Upper lobe of left lung (tissue), 6 donors: ENCODE measurements at regions not wholly inside any gene's neighbourhood (a gene's known extent, or its start where the extent isn't known, plus 50 kb on each side); places are given as distances from the start of the nearest gene placed in this dataset.
A peak's percentile ranks its signal among the peaks of the same experiment; 100 is the strongest.

Source experiments
- ATAC-seq, 2 donors: fragments of 200-7000 bp; cut with Tn5 transposase; one replicate each; pipeline ENCODE4 v1.9.1; 2022; ENCODE audit warnings: mild to moderate bottlenecking in 2 of 2, moderate library complexity in 2 of 2; ENCODE audit not compliant: low FRiP score in 2 of 2
- DNase-seq, 2 donors: peaks; one replicate each; pipeline ENCODE4 v3.0.0-alpha.2; 2019 to 2020
- H3K27ac ChIP-seq, 4 donors: fragments of 200-600 bp; sonication (generic); one replicate each; pipeline ENCODE4 v1.5.1; 2016 to 2019
- H3K27me3 ChIP-seq, 4 donors: fragments of 200-600 bp; sonication (generic); one replicate each; pipeline ENCODE4 v1.5.1; 2017 to 2019
- H3K36me3 ChIP-seq, 4 donors: fragments of 200-600 bp; sonication (generic); one replicate each; pipeline ENCODE4 v1.5.1; 2016 to 2019
- H3K4me1 ChIP-seq, 4 donors: fragments of 200-600 bp; sonication (generic); one replicate each; pipeline ENCODE4 v1.5.1; 2018 to 2019
- H3K4me3 ChIP-seq, 4 donors: fragments of 200-600 bp; sonication (generic); one replicate each; pipeline ENCODE4 v1.5.1; 2017 to 2019; ENCODE audit warnings: mild to moderate bottlenecking in 2 of 4, moderate library complexity in 1 of 4
- H3K9me3 ChIP-seq, 4 donors: fragments of 200-600 bp; sonication (generic); one replicate each; pipeline ENCODE4 v1.5.1; 2018 to 2019
- EP300 ChIP-seq, 4 donors: sonication (generic); formaldehyde crosslinking; IDR thresholded peaks; one replicate each; pipeline ENCODE4 v1.5.1; 2017; ENCODE audit warnings: antibody characterized with exemption in 4 of 4, control low read depth in 2 of 4
- POLR2A ChIP-seq, 4 donors: fragments of 450-650 bp; IDR thresholded peaks; one replicate each; pipeline ENCODE4 v1.5.1; 2016 to 2017; ENCODE audit warnings: antibody characterized with exemption in 4 of 4, mild to moderate bottlenecking in 2 of 4
- POLR2AphosphoS5 ChIP-seq, 2 donors: sonication (generic); formaldehyde crosslinking; IDR thresholded peaks; one replicate each; pipeline ENCODE4 v1.5.1; 2017; ENCODE audit warnings: antibody characterized with exemption in 2 of 2
- WGBS, 2 donors: methylation state at CpG; one replicate each; pipeline ENCODE4 v1.1.5; 2017 to 2018; 5-methylcytosine and 5-hydroxymethylcytosine counted together
- TF ChIP-seq, protein P1 (sequence below), 6 experiments: fragments of 450-650 bp in 4 of 6; fragments of 200-600 bp in 2 of 6; sonication (generic) in 2 of 6; IDR thresholded peaks; one replicate each; pipeline ENCODE4 v1.5.1; 2016 to 2019; ENCODE audit warnings: antibody characterized with exemption in 6 of 6
- donor health status: DM: no; HTN: no; CAD: no; lungs with moderate emphysema.
- donor health status: DM: no; HTN: yes; CAD: no; lungs with severe emphysema.

DNA sequence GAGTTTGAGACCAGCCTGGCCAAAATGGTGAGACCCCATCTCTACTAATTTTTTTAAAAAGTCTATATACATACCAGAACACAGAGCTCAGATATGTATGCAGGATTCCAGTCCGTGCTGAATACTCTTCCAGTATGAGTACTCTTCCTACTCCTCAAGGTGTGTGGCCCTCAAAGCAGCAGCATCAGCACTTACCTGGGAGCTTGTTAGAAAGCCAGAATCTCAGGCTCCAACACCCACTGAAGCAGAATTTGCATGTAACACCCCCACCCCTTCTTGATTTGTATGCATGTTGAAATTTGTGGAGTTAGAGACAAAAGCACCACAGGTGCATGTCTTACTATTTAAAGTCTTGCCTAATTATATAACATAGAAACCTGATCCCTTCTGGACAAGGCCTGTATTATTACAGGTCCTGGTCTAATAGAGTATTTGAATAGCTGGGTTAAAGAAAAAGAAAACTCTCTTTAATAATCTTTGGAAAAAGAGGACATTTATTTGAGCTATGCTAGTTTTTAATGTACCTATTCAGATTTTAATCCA is 50.3 kb upstream of the NFE2L2 start:
- TF ChIP-seq POLR2A (IDR thresholded peaks at IDR 0.05) (no peak), EP300 (IDR thresholded peaks at IDR 0.05) (no peak), POLR2AphosphoS5 (IDR thresholded peaks at IDR 0.05) (no peak)
- TF ChIP-seq, protein P1, sequence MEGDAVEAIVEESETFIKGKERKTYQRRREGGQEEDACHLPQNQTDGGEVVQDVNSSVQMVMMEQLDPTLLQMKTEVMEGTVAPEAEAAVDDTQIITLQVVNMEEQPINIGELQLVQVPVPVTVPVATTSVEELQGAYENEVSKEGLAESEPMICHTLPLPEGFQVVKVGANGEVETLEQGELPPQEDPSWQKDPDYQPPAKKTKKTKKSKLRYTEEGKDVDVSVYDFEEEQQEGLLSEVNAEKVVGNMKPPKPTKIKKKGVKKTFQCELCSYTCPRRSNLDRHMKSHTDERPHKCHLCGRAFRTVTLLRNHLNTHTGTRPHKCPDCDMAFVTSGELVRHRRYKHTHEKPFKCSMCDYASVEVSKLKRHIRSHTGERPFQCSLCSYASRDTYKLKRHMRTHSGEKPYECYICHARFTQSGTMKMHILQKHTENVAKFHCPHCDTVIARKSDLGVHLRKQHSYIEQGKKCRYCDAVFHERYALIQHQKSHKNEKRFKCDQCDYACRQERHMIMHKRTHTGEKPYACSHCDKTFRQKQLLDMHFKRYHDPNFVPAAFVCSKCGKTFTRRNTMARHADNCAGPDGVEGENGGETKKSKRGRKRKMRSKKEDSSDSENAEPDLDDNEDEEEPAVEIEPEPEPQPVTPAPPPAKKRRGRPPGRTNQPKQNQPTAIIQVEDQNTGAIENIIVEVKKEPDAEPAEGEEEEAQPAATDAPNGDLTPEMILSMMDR (IDR thresholded peaks at IDR 0.05) = no peak
- Histone ChIP-seq H3K4me1 (no peaks in the 10 kb centered on the region), H3K9me3 (no peaks in the 10 kb centered on the region), H3K27ac (no peak overlapping the region), H3K36me3 (no peaks in the 10 kb centered on the region), H3K27me3 (no peaks in the 10 kb centered on the region), H3K4me3 (no peak overlapping the region)
- DNase-seq = no peak
- 67 to 78% methylated on average over 1 of the region's 1 CpG for WGBS, 2 donors
- ATAC-seq = peak in 1 of 2 donors; percentile 17

DNA sequence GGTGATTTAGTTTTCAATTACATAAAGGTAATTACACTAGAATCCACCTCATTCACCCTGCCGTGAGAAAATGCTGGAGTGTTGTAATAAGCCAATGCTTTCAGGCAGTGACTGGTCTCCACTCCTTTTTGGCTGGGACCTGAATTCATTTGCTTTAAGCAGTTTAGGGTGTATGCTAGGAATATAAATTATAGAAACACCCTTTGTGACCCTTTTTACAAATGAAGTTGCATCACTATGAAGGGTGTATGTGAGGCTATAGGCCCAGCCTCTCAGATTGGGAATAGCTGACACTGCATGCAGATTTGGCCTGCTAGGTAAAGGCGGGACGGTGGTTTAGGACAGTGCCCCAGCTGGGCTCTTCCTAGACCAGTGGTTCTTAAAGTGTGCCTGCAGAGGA is 50.8 kb upstream of the NFE2L2 start:
- no peak for DNase-seq
- no peak for ATAC-seq
- no peaks in the 10 kb centered on the region for H3K9me3 ChIP-seq
- no peak overlapping the region for H3K27ac ChIP-seq
- H3K4me3 ChIP-seq = no peak overlapping the region
- 81 to 91% methylated on average over 3 of the region's 3 CpGs for WGBS, 2 donors
- no peaks in the 10 kb centered on the region for H3K4me1 ChIP-seq
- H3K27me3 ChIP-seq = no peaks in the 10 kb centered on the region
- H3K36me3 ChIP-seq = no peaks in the 10 kb centered on the region
- TF ChIP-seq, protein P1 (IDR thresholded peaks at IDR 0.05) = no peak
- TF ChIP-seq EP300 (IDR thresholded peaks at IDR 0.05) (no peak), POLR2AphosphoS5 (IDR thresholded peaks at IDR 0.05) (no peak), POLR2A (IDR thresholded peaks at IDR 0.05) (no peak)

DNA sequence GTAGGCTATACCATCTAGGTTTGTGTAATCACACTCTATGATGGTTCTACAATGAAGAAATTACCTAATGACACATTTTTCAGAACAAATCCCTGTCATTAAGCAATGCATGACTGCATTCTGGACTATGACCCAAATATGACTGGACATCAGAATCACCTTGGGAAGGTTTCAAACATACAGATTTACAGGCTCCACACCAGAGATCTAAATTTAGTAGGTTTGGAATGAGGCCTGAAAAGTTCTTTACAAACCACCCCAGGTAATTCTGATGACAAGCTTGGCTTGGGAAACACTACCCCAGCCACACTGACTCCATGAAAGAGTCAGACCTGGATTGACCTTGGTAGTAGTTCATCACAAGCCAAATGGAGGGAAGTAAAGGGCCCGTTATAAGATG is 52.2 kb upstream of the NFE2L2 start:
- Histone ChIP-seq H3K4me3 (no peak overlapping the region), H3K36me3 (no peaks in the 10 kb centered on the region), H3K27ac (no peak overlapping the region), H3K9me3 (no peaks in the 10 kb centered on the region), H3K4me1 (no peaks in the 10 kb centered on the region), H3K27me3 (no peaks in the 10 kb centered on the region)
- no peak for DNase-seq
- ATAC-seq = no peak
- TF ChIP-seq EP300 (IDR thresholded peaks at IDR 0.05) = no peak
- TF ChIP-seq, protein P1 (IDR thresholded peaks at IDR 0.05) = no peak
- no peak for TF ChIP-seq POLR2AphosphoS5 (IDR thresholded peaks at IDR 0.05)
- TF ChIP-seq POLR2A (IDR thresholded peaks at IDR 0.05) = no peak
- 83 to 96% methylated on average over 1 of the region's 1 CpG for WGBS, 2 donors

DNA sequence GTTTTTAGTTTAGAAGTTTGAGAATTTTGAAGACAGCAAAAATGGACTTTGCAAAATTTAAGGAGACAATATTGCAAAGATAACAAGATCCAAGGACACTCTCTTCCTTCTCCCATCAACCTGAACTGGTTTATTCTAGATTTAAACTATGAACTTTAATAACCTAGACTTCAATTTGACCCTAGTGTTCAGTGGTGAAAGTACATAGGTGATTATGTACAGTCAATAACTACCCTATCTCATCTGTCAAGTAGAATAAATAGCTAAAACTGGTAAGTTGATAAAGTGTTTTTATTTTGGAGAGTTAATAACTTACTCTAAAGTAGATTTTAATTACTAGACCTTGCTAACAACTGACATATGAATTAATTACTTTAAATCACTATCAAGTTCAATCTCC is 52.9 kb upstream of the NFE2L2 start:
- no peak for DNase-seq
- no peaks in the 10 kb centered on the region for H3K27me3 ChIP-seq
- no peaks in the 10 kb centered on the region for H3K4me1 ChIP-seq
- ATAC-seq = no peak
- TF ChIP-seq EP300 (IDR thresholded peaks at IDR 0.05) (no peak), POLR2A (IDR thresholded peaks at IDR 0.05) (no peak), POLR2AphosphoS5 (IDR thresholded peaks at IDR 0.05) (no peak)
- TF ChIP-seq, protein P1 (IDR thresholded peaks at IDR 0.05) = no peak
- no peak overlapping the region for H3K27ac ChIP-seq
- no peak overlapping the region for H3K4me3 ChIP-seq
- peaks cover 0 to 3% (median under 1%) of the 10 kb centered on the region in 4 donors for H3K36me3 ChIP-seq
- no peaks in the 10 kb centered on the region for H3K9me3 ChIP-seq

DNA sequence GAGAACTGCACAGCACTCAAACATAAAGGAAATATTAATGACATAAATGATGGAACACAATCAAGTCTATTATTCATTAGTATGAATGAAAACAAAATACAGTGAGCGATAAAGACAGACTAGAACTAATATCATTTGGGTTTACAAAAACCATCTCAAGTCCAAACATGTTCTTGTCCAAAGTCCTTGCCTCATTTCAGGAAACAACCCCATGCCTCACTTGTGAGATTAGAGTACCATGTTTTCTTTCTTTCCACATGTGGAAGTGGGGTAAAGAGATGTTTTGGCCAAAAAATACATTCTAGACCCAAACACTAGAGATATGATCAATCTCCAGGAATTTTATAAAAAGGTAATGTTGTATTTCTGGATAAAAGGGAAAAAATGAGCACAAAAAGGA is 53.3 kb upstream of the NFE2L2 start:
- TF ChIP-seq POLR2AphosphoS5 (IDR thresholded peaks at IDR 0.05) (no peak), EP300 (IDR thresholded peaks at IDR 0.05) (no peak), POLR2A (IDR thresholded peaks at IDR 0.05) (no peak)
- TF ChIP-seq, protein P1 (IDR thresholded peaks at IDR 0.05) = no peak
- no peak for ATAC-seq
- Histone ChIP-seq H3K27me3 (no peaks in the 10 kb centered on the region), H3K27ac (no peak overlapping the region), H3K9me3 (no peaks in the 10 kb centered on the region), H3K36me3 (peaks cover 0 to 7% (median 2%) of the 10 kb centered on the region in 4 donors), H3K4me3 (no peak overlapping the region), H3K4me1 (no peaks in the 10 kb centered on the region)
- WGBS, 2 donors = 87 to 93% methylated on average over 1 of the region's 1 CpG
- no peak for DNase-seq
